HS-5 (cell line): ENCODE measurements at regions not wholly inside any gene's neighbourhood (a gene's known extent, or its start where the extent isn't known, plus 50 kb on each side); places are given as distances from the start of the nearest gene placed in this dataset.
"Not testable (repeated sequence)": the region's sequence is repeated elsewhere in the genome, so short reads cannot be mapped to it uniquely, and the experiment has no call there.

Source experiments
- DNase-seq: peaks from one replicate; pipeline ENCODE4 v3.0.0-alpha.2; 2012; ENCODE audit warnings: low read depth

DNA sequence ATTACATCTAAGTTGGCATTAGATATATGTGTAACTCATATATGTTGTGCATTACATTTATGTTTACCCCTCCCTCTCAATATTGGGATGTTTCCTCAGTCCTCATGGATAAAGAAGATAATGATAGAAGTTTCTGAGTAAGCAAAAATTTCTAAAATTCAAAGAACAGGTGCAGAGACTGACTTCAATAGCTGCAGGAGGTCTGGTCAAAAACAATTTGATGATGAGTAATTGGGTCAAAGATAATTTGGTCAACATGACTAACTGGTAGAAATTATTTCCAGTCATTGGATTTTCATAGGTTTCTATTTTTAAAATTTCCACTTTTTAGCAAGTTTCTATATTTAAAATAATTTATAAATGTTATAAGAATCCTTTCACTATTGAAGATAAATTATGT, 1130.9 kb upstream of the SLC39A10 start:
- no peak for DNase-seq

DNA sequence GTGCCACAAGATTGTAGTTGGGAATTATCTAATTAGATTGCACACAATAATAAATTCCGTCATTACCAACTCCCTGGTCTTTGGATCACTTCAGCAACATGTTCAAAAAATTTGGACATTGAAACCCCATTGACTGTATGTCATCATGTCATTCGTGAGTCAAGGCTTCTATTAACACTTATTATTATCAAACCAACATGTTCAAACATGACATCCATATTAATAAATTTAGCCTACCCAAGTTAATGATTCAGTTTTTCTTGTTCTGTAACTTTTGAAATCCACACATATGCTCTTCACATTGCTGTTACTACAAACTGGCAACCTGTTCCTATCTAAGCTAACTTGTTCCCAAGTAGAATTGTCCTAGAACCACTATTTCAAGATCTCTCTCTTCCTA, 1142.7 kb upstream of the SLC39A10 start:
- DNase-seq = no peak

DNA sequence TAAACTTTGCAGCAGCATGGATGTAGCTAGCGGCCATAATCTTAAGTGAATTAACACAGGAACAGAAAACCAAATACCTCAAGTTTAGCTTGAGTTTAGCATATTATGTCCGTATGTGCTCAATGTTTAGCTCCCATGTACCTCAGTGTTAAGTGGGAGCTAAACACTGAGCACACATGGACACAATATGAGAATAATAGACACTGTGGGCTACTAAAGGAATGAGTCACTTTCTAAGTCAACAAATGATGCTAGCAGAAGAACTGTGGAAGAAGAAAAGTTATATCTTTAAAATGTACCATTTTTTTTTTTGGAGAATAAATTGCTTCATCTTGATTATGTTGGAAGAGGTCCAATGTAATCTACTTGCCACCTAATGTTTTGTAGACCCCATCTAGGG, 1146.0 kb upstream of the SLC39A10 start:
- not testable (repeated sequence) for DNase-seq

DNA sequence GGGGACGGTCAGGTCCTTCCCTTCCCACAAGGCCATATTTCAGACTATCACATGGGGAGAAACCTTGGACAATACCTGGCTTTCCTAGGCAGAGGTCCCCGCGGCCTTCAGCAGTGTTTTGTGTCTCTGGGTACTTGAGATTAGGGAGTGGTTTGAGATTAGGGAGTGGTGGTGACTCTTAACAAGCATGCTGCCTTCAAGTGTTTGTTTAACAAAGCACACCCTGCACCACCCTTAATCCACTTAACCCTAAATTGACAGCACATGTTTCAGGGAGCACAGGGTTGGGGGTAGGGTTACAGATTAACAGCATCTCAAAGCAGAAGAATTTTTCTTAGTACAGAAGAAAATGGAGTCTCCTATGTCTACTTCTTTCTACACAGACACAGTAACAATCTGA, 1152.2 kb upstream of the SLC39A10 start:
- not testable (repeated sequence) for DNase-seq

DNA sequence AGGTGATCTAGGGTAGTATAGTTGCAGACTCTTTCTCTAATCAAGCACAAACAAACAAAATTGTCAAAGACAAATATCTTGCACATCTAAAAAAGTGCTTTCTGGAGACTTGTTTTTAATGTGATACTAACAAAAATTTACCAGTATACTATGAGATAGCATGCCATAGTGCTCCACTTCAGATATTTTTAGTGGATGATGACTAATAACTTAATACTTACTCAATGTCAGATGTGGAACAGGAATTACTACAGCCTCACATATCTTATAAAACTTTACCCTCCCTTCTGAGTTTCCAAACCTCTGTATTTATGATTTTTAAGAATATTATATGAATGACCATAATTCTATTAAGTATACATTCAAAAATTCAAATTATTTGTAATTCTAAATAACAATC, 1162.0 kb upstream of the SLC39A10 start:
- DNase-seq = peak; percentile 15

DNA sequence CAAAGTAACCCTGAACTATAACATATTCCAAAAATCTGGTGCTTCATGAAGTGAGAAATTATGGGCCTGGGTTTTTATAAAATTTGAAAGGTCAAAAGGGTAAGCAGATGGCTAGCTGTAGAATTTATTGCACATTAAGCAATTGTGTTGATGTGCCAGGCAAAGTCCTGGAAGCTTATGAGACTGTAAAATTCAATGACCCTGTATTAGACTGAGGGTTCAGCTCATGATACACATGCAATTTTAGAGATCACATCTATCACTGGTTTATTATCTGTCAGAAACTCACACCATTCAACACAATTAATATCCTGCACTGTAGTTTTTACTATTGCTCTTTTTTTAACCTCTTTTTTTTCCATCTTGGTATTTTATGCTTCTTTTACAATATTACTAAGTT, 1162.6 kb upstream of the SLC39A10 start:
- no peak for DNase-seq

DNA sequence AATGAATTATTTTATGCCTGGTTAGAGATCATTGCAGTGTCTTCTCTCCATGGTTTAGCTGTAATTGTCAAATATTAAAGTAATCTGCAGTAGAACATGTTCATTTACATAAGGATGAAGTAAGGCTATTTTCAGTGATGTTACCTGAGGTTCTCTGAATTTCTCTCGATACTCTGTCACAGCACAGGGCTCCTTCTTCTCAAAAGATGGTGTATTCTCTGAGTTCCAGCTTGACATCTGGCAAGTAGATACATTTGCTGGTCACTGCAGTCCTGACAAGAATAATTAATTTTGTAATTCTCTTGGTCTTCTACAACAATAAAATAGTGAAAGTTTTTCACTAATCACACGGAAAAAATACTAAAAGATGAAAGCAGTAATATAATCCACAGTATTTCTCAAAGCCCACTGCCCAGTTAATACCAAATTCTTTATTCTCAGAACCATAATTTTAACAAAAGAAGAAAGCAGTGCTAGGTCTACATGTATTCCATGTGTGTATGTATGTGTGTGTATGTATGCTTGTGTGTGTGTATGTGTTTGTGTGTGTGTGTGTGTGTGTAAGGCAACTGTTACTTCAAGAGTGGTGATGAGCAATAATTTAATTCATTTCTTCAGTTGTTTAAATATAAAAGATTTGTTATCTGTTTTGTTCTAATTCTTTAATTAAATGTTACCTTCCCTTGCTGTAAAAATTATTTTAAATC, 1165.5 kb upstream of the SLC39A10 start:
- DNase-seq = no peak

DNA sequence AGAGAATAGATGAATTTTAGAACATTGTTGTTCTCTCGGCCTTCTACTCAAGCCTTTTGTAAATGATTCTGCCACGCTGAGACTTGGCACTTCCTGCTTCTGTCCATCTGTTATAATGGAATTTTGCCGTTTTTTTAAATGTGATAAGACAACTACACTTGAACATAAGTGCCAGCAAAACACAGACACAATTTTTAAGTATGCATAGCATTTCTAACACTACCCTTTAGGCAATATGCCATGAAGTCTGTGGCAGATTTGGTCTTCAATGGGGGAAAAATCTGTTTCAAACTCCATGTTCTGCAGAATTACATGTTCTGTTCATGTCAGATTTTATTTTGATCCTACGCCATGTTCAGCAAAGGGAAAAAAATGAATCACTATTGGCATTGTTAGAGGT, 1170.7 kb upstream of the SLC39A10 start:
- no peak for DNase-seq

DNA sequence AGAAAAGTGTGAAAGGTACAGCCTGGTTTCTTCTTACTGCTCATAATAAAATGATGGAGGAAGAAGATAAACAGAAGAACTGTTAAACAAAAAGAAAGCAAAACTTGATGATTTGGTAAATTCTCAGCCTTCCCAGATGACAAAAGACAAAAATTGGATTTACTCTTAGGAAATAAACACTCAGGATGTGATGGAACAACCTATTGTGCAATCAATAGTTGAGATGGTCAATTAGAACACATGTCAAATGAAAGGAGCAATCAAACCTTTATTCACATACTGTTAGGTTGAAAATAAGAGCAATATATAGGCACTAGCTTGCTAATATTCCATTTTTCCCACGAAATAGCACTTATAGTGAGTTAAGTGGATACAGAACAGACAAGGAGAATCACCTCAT, 1174.0 kb upstream of the SLC39A10 start:
- DNase-seq = no peak

DNA sequence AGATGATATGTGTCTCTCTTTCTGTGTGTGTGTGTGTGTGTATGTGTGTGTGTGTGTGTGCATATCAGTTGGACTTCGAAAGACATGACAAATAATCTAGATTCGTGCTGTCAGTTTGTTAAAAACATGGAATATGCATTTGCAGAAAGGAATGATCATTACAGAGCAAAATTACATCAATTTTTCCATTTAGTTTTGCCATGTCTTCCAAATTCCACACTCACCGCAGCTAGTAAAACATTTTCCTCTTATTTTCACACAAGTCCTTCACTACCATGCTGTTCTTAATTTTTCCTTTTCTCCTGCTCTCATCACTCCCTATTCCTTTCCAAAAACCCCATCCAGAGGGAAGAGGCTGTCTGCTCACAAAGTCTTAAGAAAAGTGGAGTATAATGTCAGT, 1191.4 kb upstream of the SLC39A10 start:
- DNase-seq = no peak

DNA sequence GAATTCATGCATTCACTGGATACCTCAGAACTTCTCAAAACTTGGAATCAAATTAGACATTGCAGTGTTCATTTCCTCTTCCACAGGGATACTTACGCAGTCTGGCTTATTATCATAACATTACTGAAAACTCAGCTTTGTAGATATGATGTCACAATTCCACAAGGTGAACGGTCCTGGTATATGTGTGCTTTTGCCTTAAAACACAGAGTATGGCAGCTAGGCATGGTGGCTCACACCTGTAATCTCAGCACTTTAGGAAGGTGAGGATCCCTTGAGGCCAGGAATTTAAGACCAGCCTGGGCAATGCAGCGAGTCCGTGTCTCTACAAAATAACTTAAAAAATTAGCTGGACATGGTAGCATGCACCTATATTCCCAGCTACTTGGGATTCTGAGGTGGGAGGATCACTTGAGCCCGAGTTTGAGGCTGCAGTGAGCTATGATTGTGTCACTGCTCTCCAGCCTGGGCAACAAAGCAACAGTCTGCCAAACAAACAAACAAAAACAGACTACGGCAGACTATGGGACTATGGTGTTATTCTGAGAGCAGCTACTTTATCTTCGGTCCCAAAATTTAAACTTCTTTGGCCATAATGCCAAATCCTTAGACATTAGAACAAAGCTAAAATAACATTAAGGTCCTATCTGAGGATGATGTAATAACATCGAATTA, 1191.9 kb upstream of the SLC39A10 start:
- DNase-seq = no peak

DNA sequence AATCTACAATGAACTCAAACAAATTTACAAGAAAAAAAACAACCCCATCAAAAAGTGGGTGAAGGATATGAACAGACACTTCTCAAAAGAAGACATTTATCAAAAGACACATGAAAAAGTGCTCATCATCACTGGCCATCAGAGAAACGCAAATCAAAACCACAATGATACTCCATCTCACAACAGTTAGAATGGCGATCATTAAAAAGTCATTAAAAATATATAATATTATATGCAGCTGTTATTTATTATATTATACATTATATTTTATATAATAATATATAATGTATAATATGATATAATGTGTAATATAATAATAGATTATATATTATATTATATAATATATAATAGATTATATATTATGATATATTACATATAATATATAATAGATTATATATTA, 1194.1 kb upstream of the SLC39A10 start:
- not testable (repeated sequence) for DNase-seq

DNA sequence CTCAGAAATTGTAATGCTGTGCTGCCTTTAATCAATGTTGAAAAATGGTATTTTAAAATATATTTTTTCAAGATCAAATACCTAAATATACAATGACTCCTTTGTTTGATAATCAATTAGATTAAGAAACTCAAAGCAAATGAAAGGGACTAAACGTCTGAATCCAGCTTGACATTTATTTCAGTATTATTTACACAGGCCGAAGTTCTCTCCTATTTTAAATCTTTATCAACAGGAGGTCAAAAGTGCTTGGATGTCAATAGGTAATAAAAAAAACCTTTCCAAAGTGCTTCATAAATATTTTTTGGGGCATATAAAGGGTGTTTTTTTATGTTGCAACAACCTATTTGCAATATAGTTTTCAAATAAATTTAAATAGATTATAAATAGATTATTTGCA, 1201.7 kb upstream of the SLC39A10 start:
- DNase-seq = no peak

DNA sequence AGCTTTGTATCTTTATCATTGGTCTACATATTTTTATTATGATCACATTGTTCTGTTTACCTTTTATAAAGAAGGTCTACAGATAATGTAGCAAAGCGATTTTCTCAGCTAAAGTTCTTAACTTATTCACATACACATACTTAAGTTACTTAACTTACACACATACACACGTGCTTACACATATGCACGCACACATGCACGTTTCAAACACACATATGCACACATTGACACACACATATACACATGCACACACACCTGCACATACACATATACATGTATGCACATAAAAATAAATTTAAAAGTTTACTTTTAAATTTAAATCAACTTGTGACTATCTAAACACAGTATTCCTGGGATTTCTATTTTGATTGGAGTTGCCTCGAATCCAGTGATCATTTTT, 1204.5 kb upstream of the SLC39A10 start:
- DNase-seq = no peak

DNA sequence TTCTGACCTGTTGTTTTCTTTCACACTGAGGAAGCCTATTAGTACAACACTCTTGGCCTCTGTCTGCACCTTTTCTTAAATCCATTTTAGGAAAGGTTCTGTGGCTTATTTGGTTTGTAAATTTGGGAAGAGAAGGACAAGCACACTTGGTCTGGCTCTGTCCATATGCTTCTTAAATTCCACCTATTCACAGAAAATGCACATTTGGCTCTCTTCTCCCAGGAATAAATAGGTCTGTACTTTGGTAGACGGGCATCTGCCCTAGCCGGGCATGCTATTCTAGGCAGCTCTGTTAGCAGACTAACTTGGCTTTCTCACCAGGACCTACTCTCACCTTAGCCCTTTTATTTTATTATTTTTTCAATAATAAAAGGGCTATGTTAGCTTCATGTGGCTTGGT, 1211.8 kb upstream of the SLC39A10 start:
- no peak for DNase-seq

DNA sequence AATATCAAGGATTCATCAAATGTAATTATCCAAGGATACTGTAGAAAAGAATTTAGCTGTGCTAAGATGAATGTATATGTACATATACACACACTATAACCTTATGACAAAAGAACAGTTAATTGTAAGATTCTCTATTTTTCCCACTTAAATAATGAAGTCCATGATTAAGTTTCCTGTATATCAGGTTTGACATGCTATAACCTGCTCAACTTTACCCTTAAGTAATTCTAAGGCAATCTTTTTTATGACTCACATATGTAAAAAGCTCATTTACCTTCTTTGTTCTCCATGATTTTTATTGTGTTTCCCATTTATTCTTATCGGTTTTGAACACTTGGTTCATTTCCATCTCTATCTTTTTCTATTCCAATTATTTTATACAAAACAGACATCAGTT, 1213.1 kb upstream of the SLC39A10 start:
- no peak for DNase-seq

DNA sequence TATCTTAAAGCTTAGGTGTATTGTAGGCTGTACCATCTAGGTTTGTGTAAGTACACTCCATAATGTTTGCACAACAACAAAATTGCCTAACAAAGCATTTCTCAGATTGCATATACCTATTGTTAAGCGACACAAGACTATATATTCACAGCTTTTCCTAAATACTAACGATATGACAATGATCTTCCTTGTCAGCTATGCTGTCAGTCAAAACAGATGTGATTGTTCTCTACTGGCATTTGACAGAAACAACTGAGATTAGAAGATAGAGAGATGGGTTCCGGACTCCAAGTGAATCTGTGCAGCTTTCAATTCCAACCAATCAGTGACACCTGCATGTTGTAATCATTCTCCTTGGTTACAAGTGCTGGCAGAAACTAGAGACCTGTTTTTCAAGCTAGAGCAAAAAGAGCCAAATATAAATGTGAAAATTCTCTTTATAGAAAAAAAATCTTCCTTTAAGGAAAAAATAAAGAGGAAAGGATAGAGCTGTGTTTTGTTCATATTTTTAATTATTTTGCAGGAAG, 1232.3 kb upstream of the SLC39A10 start:
- no peak for DNase-seq

DNA sequence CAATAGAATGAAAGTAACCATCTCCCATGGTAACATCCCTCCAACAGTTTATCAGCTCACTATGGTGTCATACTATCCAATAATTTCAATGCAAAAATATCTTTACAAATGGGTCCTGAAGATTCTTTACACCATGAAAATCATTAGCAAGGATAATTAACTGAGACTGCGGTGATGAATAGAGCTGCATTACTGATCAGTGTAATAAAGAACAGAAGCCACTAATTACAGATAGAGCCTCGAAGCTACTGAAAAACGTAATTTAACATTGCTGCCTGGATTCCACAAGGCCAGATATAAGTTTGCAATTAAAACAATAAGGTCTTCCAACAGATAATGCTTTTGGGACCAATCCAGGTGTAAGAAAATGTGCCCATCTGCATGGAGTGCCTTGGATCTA, 1245.8 kb upstream of the SLC39A10 start:
- DNase-seq = no peak

DNA sequence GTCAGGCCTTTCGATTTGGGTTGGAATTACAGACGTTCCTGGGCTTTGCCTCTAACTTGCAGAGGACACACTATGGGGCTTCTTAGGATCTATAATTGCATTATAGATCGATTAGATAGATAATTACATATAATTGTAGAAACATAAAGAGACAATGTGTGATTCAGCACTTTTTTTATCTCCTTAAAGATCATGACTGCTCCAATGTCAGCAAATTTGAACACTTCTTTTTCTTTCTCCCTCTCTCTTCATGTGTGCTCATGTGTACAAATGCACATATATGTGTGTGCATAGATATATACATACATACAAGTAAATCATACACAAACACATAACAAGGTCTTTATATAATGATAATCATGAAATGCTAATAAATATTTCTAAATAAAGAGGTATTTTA, 1261.2 kb upstream of the SLC39A10 start:
- no peak for DNase-seq

DNA sequence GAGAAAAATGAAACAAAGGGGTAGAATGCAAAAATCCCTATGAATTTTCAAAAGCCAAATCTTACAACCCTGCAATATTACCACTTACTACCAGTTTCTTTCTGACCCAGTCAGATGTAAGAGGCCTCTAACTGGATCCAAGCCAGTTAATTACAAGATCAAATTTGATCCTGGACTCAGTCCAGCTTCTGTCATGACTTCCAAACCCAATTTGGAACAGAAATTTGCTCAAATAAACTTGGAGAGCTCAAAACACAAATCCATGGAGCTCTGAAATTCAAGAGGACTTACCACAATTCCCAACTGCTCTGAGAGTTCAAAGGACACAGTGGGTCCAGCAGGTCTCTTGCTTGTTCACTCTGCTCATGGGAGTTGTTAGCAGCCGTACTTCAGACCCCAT, 1271.7 kb upstream of the SLC39A10 start:
- DNase-seq = no peak

DNA sequence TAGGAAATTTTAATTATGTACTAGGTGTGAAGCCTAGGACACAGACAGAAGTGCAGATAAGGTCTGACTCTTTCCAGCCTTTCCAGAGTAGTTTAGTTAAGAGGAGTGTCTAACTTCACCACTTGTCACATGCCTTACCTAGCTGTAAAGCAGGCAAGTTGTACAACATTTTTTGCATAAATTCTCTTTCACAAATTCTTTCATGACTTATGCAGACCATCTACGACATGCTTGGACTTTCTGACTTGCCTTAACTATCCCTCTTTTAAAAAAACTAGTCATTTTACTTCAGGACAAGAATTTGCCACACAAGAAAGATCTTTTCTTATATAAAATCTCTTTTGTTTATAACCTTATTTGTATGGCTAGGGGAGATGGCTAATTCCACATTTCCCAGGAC, 1273.6 kb upstream of the SLC39A10 start:
- DNase-seq = peak; percentile 13

DNA sequence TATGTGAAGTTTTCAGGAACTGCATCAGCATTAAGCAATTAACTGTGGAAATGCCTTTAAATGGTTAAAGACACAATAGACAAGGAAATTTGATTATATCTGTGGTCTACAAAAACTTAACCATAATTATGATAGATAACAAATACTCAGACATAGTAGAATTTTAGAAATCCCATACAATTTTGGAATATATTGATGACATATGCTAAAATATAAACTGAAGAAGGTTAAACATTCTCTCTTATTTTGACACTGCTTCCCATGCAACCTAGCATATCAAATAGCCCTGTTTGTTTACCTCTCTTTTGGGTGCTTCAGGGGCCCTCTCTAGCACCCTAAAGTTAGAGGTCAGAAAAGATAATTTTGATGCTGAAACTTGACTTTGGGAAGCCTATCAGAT, 1274.8 kb upstream of the SLC39A10 start:
- no peak for DNase-seq

DNA sequence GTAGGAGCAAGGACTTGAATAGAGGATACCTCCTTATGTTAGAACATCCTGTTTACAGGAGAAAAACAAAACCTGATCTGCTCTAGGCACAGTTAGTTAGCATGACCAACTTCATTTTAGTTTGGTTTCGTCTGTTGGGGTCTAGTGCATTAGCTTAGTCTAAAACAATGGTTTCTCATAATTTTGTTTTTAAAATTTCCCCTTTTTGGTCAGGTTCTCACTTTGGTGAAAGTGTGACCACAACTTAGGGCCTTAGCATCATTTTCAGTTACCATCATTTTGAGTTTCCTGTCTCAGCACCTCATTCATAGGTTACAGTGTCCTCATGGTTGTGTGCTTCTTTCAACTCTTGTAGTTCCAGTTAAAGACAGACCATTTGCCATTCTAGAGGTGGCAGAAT, 1277.0 kb upstream of the SLC39A10 start:
- DNase-seq = no peak

DNA sequence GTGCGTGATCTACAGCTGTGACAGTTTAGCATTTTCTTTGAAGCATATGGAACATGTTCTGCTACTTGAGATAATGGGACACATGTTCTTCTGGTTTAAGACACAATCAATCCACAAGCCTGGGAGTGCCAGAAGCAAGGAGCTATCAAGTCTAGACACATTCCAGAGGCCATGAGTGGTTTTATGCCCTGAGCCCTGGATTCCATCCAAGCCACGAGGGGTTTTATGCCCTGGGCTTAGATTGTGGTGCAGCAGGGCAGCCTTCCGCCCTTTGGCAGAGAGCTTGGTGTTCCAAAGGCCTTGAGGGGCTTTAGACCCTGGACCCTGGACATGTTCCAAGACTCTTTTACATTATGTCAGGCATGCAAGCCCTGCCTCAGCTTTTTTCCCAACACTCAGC, 1289.6 kb upstream of the SLC39A10 start:
- DNase-seq = not testable (repeated sequence)
